Stimulated activated CD8-positive, alpha-beta memory T cell treated with anti-CD3 and anti-CD28 coated beads, Interleukin-2, amount 100 ng/mL, for 48 hours (primary cell): ENCODE measurements at regions not wholly inside any gene's neighbourhood (a gene's known extent, or its start where the extent isn't known, plus 50 kb on each side); places are given as distances from the start of the nearest gene placed in this dataset.

Source experiments
- DNase-seq, 2 donors: peaks; one replicate each; pipeline ENCODE4 v3.0.0-alpha.2; 2020; ENCODE audit warnings: low read depth in 2 of 2

- DNase-seq: no peak
Measured at GRCh38 chr10:2118201-2118600, 380.9 kb upstream of the ADARB2 start.

DNA sequence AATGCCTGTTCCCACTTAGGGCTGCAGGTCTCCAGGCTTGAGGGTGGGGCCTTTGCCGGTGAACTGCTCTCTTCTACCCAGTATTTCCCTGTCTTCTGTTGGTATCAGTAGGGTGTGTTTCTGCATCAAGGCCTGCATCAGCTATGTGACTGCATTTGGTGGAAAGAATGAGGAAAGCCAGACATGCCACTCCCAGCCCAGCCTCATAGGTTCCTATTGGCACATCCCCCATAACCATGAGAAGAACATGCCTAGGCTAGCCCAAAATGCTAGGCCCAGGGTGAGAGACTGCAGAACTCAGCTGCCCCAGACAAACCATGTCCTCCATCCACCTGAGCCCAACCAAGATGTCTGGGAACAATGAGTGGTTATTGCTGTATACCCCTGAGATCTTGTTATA is 380.3 kb upstream of the ADARB2 start:
- DNase-seq: no peak

DNA sequence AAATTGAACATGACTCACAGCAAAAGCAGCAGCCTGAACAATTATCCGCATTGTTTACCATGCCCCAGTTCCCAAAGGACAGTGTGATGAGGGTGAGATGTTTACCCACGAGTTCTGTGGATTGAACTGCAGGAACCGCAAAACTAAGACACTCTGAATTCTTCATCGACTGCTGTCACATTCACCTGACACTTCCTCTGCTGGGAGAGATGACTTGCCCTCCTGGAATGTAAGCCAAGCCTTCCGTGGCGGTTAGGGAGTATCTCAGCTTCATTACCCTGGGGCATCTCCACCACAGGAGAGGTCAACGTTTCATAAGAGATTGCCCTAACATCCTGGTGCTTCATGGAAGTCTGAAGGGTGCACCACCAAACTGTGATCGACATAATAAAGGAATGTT is 374.6 kb upstream of the ADARB2 start:
- no peak for DNase-seq

DNA sequence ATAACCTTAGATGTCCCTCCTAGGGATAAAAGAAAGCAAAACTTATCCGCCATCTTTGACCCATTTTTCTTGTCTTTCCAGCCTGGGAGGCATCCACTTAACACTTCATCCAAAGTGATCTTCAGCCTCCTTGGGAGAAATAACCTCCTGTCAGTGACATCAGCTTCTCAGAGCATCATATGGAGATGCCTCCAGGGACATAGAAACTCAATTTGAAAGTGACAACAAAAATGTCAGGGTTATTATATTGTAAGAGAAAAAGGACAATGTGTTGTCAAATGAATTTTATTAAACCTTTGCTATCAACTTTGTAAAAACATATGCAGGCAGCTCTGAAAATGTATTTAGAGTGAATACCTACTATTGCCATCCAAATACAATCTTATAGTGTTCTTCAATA is 371.2 kb upstream of the ADARB2 start:
- no peak for DNase-seq

DNA sequence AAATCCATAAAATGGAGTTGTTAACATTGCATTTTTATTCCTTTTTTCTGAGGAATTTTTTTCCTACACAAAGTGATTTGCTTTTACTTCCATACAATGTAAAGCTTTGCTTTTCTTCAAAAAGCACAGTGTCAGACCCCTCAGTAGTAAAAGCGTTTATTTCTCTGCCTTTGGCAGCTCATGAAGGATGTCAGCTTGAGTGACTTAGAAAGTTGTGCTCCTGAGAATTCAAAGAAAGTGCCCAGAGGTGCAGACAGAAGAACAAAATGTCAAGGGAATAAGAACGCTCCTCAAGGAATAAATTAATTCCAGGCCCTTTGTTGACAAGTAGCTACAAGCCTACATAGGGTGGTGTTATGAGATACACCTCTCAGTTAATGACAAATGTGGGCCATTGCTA is 369.3 kb upstream of the ADARB2 start:
- no peak for DNase-seq

GRCh38 chr10:2099321-2099720 is 362.0 kb upstream of the ADARB2 start:
- no peak for DNase-seq

GRCh38 chr10:2097937-2098336 is 360.6 kb upstream of the ADARB2 start:
- no peak for DNase-seq

DNA sequence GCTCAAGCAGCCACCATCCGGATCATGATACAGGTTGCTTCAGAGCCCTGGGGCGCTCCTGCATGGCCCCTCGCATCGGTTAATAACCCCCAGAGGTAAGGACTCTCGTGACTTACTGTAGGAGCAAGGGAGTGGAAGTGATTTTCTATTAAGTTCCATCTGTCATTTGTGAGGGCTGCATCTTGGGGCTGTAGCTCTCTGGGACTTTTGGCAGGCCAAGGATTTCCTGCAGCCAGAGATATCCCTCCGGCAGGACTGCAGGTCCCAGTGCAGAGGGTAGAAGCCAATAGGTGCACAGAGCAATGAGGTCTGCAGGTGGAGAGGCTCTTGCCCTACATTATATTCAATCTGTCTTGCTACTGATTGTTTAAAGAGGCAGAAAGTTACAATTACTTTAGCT is 356.8 kb upstream of the ADARB2 start:
- DNase-seq: no peak

DNA sequence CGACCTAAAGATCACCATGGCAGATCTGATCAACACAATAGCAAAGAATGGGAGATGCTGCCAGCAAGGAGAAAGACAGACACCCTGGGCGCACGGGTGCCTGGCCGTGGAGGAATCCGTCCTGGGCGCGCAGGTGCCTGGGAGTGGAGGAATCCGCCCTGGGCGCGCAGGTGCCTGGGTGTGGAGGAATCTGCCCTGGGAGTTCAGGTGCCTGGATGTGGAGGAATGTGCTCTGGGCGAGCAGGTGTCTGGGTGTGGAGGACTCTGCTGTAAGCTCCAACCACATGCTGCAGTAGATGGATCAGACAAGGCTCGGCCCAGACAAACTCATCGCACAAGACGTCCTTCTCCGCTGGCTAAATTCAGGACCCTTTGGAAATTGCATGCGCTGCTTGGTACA is 346.3 kb upstream of the ADARB2 start:
- DNase-seq: no peak

GRCh38 chr10:2081501-2081900 is 344.2 kb upstream of the ADARB2 start:
- no peak for DNase-seq

DNA sequence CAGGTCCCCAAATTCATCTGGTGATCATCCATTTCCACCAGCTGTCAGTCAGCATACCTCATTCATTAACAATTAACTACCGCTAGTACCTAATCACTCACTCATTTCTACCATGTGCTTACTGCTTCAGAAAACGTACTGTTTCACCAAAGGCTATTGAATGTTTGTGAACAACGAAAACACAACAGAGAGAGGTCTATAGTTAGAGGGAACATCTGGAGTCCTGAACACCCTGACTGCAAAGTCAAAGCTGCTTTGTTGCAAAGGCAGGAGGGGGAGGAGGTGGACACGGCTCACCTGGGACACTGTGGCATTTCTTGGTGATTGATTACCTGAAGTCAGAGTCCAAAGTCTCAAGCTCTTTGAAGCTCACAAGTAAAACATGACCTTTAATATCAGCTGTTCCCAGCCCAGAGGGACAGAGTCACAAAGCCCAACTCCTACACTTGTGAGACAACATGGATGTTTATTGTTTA is 342.3 kb upstream of the ADARB2 start:
- DNase-seq: no peak

DNA sequence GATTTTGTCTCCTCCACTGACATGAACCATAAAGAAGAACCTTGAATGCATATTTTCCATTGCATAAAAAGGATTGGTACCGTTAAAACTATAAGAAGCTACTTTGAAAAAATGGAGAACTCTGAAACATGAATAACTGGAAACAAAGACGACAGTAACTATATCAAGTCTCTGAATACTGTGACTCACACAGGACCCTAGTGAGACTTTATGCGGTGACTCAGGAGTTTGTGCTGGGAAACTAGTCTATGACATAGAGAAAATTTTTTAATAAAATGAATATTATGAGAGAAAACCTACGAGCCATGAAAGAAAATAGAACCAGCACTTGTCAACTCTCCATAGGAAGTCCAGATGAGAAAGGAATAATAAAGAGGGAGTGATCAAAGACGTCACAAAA is 339.9 kb upstream of the ADARB2 start:
- DNase-seq: no peak

DNA sequence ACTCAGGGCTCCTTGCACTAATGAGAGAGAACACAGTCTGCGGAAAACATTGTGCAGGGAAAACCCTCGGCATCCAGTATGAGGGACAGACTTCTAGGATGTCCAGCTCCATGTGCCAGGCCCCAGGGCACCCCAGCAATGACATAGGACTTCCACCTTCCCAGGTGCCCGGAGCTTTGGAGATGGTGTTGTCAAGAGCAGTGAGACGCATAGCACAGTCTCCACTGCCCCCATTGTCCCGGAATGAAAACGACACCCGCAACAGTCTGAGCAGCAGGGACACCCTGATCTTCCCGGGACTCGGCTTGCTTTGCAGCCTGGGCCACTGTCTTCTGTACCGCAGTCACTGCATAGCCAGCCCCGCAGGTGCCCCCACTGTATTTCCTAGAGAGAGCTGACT is 339.2 kb upstream of the ADARB2 start:
- no peak for DNase-seq

DNA sequence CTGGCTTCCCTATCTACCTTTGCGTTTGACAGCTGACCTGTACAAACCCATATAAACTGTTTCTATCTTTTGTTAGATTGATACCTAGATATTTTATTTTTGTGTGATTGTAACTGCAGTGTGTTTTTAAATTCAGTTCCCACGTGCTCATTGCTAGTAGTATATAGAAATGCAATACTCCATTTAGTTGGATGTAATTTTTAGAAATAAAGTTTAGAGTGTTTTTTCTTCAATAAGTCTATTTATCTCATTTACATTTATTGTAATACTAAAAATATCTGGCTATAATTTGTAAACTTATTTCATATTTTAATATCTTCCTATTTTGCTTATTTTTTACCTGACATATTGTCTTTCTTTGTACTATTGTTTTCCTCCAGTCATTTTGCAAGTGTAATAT is 329.7 kb upstream of the ADARB2 start:
- DNase-seq: no peak

DNA sequence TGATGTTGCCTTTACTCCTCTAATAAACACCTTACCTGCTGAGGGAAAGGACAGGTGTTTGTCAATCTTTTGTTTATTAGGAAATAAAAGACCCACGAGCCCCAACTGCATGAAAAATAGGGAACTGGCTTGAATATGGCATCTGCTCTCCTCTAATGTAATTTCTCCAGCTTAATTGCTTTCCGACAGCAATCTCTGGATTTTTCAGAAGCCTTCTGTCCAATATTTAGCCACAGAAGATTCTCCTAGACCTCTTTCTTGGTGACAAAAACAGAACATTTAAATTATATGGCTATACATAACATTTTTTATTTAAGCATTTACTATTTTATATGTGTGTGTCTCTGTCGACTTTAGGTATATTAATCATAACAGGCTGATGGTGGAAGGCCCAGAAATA is 317.4 kb upstream of the ADARB2 start:
- DNase-seq: no peak

DNA sequence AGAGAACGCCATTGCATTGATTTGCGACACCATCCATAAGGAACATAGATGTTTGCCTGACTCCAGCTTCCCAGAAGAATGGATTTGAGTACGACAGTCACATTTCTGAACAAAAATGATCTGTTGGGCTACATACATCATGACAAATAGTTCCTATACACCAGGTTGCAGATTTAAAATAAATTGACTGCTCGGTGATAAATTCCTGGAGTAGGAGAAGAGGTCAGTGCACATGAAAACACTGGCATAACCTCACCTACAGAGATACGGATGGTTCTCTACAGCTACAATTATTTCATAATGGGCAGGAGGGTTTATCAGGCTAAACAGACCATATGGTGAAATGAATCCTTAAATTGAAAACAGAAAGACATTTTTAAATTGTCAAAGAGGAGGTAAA is 316.5 kb upstream of the ADARB2 start:
- DNase-seq: no peak

GRCh38 chr10:2051108-2051507 is 313.8 kb upstream of the ADARB2 start:
- DNase-seq: no peak

DNA sequence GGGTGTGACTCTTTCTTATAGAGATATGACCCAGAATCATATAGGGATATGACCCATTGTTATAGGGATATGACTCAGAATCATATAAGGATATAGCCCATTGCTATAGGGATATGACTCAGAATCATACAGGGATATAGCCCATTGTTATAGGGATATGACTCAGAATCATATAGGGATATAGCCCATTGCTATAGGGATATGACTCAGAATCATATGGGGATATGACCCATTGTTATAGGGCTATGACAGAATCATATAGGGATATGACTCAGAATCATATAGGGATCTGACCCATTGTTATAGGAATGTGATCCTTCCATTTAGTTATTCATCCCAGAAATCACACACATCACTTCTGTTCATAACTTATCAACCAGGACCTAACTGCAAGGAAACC is 312.2 kb upstream of the ADARB2 start:
- no peak for DNase-seq

GRCh38 chr10:2048337-2048973 is 311.1 kb upstream of the ADARB2 start:
- DNase-seq: no peak

DNA sequence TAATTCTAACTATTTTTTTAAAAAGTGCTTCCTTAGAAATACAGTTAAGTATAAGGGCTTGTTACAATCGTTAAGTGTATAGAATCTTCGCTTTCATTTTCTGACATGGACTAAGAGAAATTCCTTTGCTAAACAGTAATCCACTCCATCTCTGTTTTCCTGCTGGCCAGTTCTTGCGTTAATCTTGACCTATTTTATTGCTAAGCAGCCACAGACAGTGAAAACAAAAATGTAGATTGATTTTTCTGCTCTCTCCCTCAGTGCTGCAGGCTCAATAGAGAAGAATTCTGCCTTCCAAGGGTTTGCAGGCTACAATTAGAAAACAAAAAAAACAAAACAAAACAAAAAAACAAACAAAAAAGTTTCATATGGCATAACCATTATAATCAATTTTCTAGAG is 310.4 kb upstream of the ADARB2 start:
- no peak for DNase-seq

DNA sequence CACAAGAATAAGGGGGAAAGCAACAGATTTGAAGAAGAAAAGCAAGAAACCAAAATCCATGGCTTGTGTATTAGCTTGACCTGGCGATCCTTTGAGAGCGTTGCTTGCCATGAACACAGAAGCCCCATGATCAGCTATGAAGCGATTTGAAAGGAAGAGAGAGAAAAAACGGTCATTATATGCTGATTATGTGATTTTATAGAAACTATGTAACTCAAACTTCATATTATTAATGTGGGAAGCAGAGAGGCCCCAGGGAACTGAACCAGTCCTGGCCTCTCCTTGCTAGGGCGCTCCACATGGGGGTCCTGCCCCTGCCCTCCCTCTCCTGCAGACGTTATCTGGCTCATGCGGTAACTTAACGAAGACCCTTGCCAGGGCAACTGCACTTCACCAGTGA is 306.1 kb upstream of the ADARB2 start:
- no peak for DNase-seq

DNA sequence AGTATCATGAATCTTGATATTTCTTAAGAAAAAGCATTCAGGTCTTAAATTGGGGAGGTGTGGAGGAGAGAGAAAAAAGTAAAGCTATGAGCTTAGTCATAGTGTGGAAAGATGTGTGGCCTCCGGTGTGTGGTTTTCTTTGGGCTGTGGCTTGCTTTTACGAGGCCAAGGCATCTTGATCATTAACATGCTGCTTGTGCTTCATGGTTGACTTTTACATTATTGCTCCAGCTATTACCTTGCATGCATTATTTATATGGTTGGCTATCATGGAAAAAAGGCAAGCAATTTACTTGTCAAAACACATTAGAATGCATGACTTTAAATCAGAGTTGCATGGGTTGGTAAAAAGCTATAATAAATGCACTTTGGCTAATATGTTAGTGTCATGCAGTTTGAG is 300.7 kb upstream of the ADARB2 start:
- DNase-seq: no peak

DNA sequence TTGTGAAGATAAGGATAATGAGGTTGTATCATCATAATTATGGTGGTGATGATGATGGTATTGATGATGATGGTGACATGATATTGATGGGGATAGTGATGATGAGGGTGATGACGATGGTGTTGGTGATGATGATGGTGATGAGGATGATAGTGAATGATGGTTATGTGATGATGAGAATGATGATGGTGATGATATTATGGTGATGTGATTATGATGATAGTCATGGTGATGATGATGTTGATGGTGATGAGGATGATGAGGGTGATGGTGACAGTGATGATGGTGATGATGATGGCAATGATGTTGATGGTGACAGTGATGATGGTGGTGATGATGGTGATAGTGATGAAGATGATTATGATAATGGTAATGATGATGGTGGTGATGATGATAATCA is 299.9 kb upstream of the ADARB2 start:
- no peak for DNase-seq

GRCh38 chr10:2036209-2036608 is 298.9 kb upstream of the ADARB2 start:
- DNase-seq: no peak

- no peak for DNase-seq
Measured at GRCh38 chr10:2030046-2030445, 292.7 kb upstream of the ADARB2 start.
